WTC11 (cell line): ENCODE measurements at regions not wholly inside any gene's neighbourhood (a gene's known extent, or its start where the extent isn't known, plus 50 kb on each side); places are given as distances from the start of the nearest gene placed in this dataset.

ENCODE experiments used
- ATAC-seq: fragments of 200-7000 bp; cut with Tn5 transposase; 2 replicates; pipeline ENCODE4 v1.10.0; 2021; ENCODE audit warnings: mild to moderate bottlenecking, moderate library complexity
- CTCF ChIA-PET: fragments of 300-600 bp; sonication (Branson Sonifier 250); formaldehyde crosslinking; loops from one replicate; lab custom pipeline; 2021; ENCODE audit warnings: antibody characterized with exemption; lab: Charles Lee
- POLR2A ChIA-PET: fragments of 350-600 bp; sonication (Branson Sonifier 250); formaldehyde crosslinking; loops from one replicate; lab custom pipeline; 2021; ENCODE audit warnings: antibody characterized with exemption; lab: Charles Lee
- DNase-seq: peaks from one replicate; pipeline ENCODE4 v3.0.0; 2021; ENCODE audit warnings: low spot score
- H3K27ac Mint-ChIP-seq: 2 replicates; pipeline ENCODE4 v1.8.0; 2021; ENCODE audit warnings: mixed read lengths
- H3K27me3 Mint-ChIP-seq: 2 replicates; pipeline ENCODE4 v1.8.0; 2021; ENCODE audit warnings: low read depth, mild to moderate bottlenecking, moderate library complexity, mixed read lengths
- H3K36me3 Mint-ChIP-seq: 2 replicates; pipeline ENCODE4 v1.8.0; 2021; ENCODE audit warnings: mixed read lengths
- H3K4me1 Mint-ChIP-seq: 2 replicates; pipeline ENCODE4 v1.8.0; 2022; ENCODE audit warnings: mixed read lengths
- H3K4me3 Mint-ChIP-seq: 2 replicates; pipeline ENCODE4 v1.8.0; 2021; ENCODE audit warnings: mild to moderate bottlenecking, moderate library complexity, mixed read lengths
- H3K9me3 Mint-ChIP-seq: 2 replicates; pipeline ENCODE4 v1.8.0; 2021; ENCODE audit warnings: mixed read lengths
- ATF1 ChIP-seq: sonication (generic); formaldehyde crosslinking; IDR thresholded peaks from 2 replicates; pipeline ENCODE4 v1.8.1; 2023; ENCODE audit warnings: mild to moderate bottlenecking, moderate library complexity, missing genetic modification reagents
- CBFB ChIP-seq: sonication (generic); formaldehyde crosslinking; IDR thresholded peaks from 2 replicates; pipeline ENCODE4 v1.8.1; 2022; ENCODE audit warnings: mild to moderate bottlenecking, low read depth, missing genetic modification reagents
- CREB1 ChIP-seq: sonication (generic); formaldehyde crosslinking; IDR thresholded peaks from 2 replicates; pipeline ENCODE4 v1.8.0; 2023; ENCODE audit warnings: mild to moderate bottlenecking, missing genetic modification reagents
- CREM ChIP-seq: sonication (generic); formaldehyde crosslinking; IDR thresholded peaks from 2 replicates; pipeline ENCODE4 v1.8.1; 2022; ENCODE audit warnings: mild to moderate bottlenecking, missing genetic modification reagents, moderate library complexity
- ELF4 ChIP-seq: sonication (generic); formaldehyde crosslinking; IDR thresholded peaks from 2 replicates; pipeline ENCODE4 v1.8.1; 2022; ENCODE audit warnings: low read depth, mild to moderate bottlenecking, moderate library complexity, missing genetic modification reagents
- FOXP1 ChIP-seq: sonication (generic); formaldehyde crosslinking; IDR thresholded peaks from 2 replicates; pipeline ENCODE4 v1.8.0; 2022; ENCODE audit warnings: missing genetic modification reagents, mild to moderate bottlenecking, moderate library complexity, borderline replicate concordance
- GRHL2 ChIP-seq: fragments of 250-450 bp; sonication (Bioruptor Pico); IDR thresholded peaks from 2 replicates; pipeline ENCODE4 v1.8.0; 2022; ENCODE audit warnings: mild to moderate bottlenecking, moderate library complexity; ENCODE audit not compliant: insufficient replicate concordance, severe bottlenecking
- IRF2 ChIP-seq: sonication (generic); formaldehyde crosslinking; IDR thresholded peaks from 2 replicates; pipeline ENCODE4 v1.8.0; 2022; ENCODE audit warnings: low read depth, missing genetic modification reagents, borderline replicate concordance
- KAT7 ChIP-seq: sonication (generic); formaldehyde crosslinking; IDR thresholded peaks from 2 replicates; pipeline ENCODE4 v1.8.1; 2023; ENCODE audit warnings: missing genetic modification reagents, mild to moderate bottlenecking, borderline replicate concordance
- PRRX2 ChIP-seq: fragments of 250-450 bp; sonication (Bioruptor Pico); IDR thresholded peaks from 2 replicates; pipeline ENCODE4 v1.8.0; 2021; ENCODE audit warnings: mild to moderate bottlenecking
- RORB ChIP-seq: fragments of 250-450 bp; sonication (Bioruptor Pico); IDR thresholded peaks from 2 replicates; pipeline ENCODE4 v1.9.0; 2021; ENCODE audit warnings: mild to moderate bottlenecking
- SMAD3 ChIP-seq: sonication (generic); formaldehyde crosslinking; IDR thresholded peaks from 2 replicates; pipeline ENCODE4 v1.8.0; 2022; ENCODE audit warnings: missing genetic modification reagents, mild to moderate bottlenecking, borderline replicate concordance
- SOX15 ChIP-seq: fragments of 250-450 bp; sonication (Bioruptor Pico); IDR thresholded peaks from 2 replicates; pipeline ENCODE4 v1.9.0; 2021; ENCODE audit warnings: mild to moderate bottlenecking
- TEAD1 ChIP-seq: sonication (generic); formaldehyde crosslinking; IDR thresholded peaks from 2 replicates; pipeline ENCODE4 v1.8.0; 2022; ENCODE audit warnings: mild to moderate bottlenecking, missing genetic modification reagents
- ZBTB21 ChIP-seq: sonication (generic); formaldehyde crosslinking; IDR thresholded peaks from 2 replicates; pipeline ENCODE4 v1.8.1; 2023; ENCODE audit warnings: mild to moderate bottlenecking, missing genetic modification reagents, borderline replicate concordance
- ZNF396 ChIP-seq: fragments of 250-450 bp; sonication (Bioruptor Pico); IDR thresholded peaks from 2 replicates; pipeline ENCODE4 v1.8.0; 2021; ENCODE audit warnings: mild to moderate bottlenecking, moderate library complexity, borderline replicate concordance
- ZNF416 ChIP-seq: fragments of 250-450 bp; sonication (Bioruptor Pico); IDR thresholded peaks from 2 replicates; pipeline ENCODE4 v1.9.0; 2021; ENCODE audit warnings: mild to moderate bottlenecking, inconsistent platforms
- ZNF423 ChIP-seq: fragments of 250-450 bp; sonication (Bioruptor Pico); IDR thresholded peaks from 2 replicates; pipeline ENCODE4 v2.1.2; 2022; ENCODE audit warnings: mild to moderate bottlenecking, moderate library complexity
- ZNF671 ChIP-seq: fragments of 250-450 bp; sonication (Bioruptor Pico); IDR thresholded peaks from 2 replicates; pipeline ENCODE4 v1.8.0; 2021; ENCODE audit warnings: mild to moderate bottlenecking
- TF ChIP-seq, protein P1 (sequence below): fragments of 250-450 bp; sonication (Bioruptor Pico); IDR thresholded peaks from 2 replicates; pipeline ENCODE4 v1.9.0; 2021; ENCODE audit warnings: moderate library complexity, mild to moderate bottlenecking, inconsistent platforms, borderline replicate concordance
- TF ChIP-seq, protein P2 (sequence below): sonication (generic); formaldehyde crosslinking; IDR thresholded peaks from 2 replicates; pipeline ENCODE4 v1.8.0; 2022; ENCODE audit warnings: missing genetic modification reagents
- TF ChIP-seq, protein P3 (sequence below): fragments of 250-450 bp; sonication (Bioruptor Pico); IDR thresholded peaks from 2 replicates; pipeline ENCODE4 v1.8.0; 2021; ENCODE audit warnings: mild to moderate bottlenecking
- TF ChIP-seq, protein P4 (sequence below): sonication (generic); formaldehyde crosslinking; IDR thresholded peaks from 2 replicates; pipeline ENCODE4 v1.8.1; 2022; ENCODE audit warnings: missing genetic modification reagents, borderline replicate concordance
- TF ChIP-seq, protein P5 (sequence below): sonication (generic); formaldehyde crosslinking; IDR thresholded peaks from 2 replicates; pipeline ENCODE4 v1.8.0; 2022; ENCODE audit warnings: mild to moderate bottlenecking, missing genetic modification reagents

DNA sequence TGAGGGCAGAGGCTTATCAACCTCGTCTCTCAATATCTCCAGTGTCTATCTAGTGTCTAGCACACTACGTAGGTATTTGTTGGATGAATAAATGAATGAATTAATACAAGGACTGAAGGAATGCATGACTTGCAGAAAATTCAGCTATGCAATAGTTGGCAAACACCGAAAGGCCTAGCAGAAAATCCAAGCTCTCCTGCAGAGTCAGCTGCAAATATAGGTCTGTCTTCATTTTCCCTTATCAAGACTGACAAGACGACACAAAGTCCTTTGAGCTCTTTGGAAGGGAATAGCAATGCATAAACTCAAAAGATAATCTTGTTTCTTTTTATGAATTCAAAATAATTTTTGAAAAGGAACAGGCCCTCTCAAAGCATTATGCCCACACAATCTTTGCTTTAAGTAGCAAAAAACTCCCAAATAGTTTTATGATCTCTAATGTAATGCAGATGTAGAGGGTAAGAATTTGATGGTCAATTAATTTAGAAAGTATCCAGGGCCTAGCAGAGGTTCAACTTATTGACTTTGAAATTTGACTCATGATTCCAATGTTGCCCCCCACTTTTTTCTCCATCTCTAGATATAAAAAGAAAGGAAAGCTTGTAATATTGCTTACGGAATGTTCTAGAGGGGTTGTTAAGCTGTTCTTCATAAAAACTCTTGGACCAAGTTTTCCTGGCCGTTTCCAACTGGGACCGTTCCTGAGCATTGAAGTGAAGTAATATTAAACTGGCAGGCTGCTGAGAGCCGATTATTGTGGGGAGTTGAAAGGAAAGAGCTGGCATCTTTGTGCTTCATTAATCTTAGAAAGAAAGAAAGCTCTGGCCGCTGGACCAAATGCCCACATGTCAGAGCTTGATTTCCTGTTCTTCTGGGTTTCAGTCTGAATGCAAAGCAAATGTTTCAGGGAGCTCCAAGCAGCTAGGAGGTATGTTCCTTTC, 227.3 kb downstream of the HS3ST3A1 start (continued):
- TF ChIP-seq, protein P1, sequence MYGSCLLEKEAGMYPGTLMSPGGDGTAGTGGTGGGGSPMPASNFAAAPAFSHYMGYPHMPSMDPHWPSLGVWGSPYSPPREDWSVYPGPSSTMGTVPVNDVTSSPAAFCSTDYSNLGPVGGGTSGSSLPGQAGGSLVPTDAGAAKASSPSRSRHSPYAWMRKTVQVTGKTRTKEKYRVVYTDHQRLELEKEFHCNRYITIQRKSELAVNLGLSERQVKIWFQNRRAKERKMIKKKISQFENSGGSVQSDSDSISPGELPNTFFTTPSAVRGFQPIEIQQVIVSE (CRISPR knock-in tag) = no peak
- TF ChIP-seq IRF2 (CRISPR knock-in tag) (no peak), FOXP1 (CRISPR knock-in tag) (no peak), PRRX2 (CRISPR knock-in tag) (no peak), ZNF396 (CRISPR knock-in tag) (no peak)
- TF ChIP-seq, protein P2, sequence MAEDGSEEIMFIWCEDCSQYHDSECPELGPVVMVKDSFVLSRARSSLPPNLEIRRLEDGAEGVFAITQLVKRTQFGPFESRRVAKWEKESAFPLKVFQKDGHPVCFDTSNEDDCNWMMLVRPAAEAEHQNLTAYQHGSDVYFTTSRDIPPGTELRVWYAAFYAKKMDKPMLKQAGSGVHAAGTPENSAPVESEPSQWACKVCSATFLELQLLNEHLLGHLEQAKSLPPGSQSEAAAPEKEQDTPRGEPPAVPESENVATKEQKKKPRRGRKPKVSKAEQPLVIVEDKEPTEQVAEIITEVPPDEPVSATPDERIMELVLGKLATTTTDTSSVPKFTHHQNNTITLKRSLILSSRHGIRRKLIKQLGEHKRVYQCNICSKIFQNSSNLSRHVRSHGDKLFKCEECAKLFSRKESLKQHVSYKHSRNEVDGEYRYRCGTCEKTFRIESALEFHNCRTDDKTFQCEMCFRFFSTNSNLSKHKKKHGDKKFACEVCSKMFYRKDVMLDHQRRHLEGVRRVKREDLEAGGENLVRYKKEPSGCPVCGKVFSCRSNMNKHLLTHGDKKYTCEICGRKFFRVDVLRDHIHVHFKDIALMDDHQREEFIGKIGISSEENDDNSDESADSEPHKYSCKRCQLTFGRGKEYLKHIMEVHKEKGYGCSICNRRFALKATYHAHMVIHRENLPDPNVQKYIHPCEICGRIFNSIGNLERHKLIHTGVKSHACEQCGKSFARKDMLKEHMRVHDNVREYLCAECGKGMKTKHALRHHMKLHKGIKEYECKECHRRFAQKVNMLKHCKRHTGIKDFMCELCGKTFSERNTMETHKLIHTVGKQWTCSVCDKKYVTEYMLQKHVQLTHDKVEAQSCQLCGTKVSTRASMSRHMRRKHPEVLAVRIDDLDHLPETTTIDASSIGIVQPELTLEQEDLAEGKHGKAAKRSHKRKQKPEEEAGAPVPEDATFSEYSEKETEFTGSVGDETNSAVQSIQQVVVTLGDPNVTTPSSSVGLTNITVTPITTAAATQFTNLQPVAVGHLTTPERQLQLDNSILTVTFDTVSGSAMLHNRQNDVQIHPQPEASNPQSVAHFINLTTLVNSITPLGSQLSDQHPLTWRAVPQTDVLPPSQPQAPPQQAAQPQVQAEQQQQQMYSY = no peak
- TF ChIP-seq, protein P3, sequence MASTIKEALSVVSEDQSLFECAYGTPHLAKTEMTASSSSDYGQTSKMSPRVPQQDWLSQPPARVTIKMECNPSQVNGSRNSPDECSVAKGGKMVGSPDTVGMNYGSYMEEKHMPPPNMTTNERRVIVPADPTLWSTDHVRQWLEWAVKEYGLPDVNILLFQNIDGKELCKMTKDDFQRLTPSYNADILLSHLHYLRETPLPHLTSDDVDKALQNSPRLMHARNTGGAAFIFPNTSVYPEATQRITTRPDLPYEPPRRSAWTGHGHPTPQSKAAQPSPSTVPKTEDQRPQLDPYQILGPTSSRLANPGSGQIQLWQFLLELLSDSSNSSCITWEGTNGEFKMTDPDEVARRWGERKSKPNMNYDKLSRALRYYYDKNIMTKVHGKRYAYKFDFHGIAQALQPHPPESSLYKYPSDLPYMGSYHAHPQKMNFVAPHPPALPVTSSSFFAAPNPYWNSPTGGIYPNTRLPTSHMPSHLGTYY (CRISPR knock-in tag) = no peak

DNA sequence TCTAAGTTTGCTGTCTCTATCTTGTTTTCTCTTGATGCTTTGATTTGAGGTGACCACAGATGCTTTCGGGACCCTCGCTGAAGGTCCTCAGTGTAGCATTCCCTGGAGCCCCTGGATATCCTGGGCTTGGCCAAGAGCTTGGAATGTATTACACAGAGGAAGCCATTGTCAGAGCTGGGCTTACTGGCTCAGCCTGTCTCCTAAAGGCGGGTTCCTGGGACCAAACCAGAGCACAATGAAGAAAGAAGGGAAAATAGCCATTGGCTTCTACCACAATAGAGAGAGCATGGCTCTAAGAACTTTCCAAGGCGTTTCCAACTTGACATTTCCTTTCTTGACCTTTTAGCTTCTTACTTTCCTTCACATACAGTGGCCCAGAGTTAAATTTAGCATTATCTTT, 229.3 kb downstream of the HS3ST3A1 start:
- Mint-ChIP-seq H3K9me3 (no peaks in the 10 kb centered on the region), H3K4me3 (no peak overlapping the region), H3K4me1 (no peaks in the 10 kb centered on the region), H3K36me3 (no peaks in the 10 kb centered on the region), H3K27me3 (no peaks in the 10 kb centered on the region; the same call in 1 of the 2 replicates), H3K27ac (no peak overlapping the region)
- no peak for DNase-seq
- POLR2A ChIA-PET = no interaction called here
- TF ChIP-seq ZNF671 (no peak), GRHL2 (CRISPR knock-in tag) (no peak), SMAD3 (CRISPR knock-in tag) (no peak), SOX15 (CRISPR knock-in tag) (no peak), TEAD1 (CRISPR knock-in tag) (no peak), CBFB (CRISPR knock-in tag) (no peak), ATF1 (CRISPR knock-in tag) (no peak), ZNF416 (CRISPR knock-in tag) (no peak), ELF4 (CRISPR knock-in tag) (no peak), RORB (CRISPR knock-in tag) (no peak), ZNF423 (CRISPR knock-in tag) (no peak), ZBTB21 (no peak), FOXP1 (CRISPR knock-in tag) (no peak), CREM (CRISPR knock-in tag) (no peak), KAT7 (no peak), CREB1 (CRISPR knock-in tag) (no peak)
- TF ChIP-seq, protein P4, sequence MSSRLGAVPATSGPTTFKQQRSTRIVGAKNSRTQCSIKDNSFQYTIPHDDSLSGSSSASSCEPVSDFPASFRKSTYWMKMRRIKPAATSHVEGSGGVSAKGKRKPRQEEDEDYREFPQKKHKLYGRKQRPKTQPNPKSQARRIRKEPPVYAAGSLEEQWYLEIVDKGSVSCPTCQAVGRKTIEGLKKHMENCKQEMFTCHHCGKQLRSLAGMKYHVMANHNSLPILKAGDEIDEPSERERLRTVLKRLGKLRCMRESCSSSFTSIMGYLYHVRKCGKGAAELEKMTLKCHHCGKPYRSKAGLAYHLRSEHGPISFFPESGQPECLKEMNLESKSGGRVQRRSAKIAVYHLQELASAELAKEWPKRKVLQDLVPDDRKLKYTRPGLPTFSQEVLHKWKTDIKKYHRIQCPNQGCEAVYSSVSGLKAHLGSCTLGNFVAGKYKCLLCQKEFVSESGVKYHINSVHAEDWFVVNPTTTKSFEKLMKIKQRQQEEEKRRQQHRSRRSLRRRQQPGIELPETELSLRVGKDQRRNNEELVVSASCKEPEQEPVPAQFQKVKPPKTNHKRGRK = no peak
- TF ChIP-seq, protein P3 (CRISPR knock-in tag) = no peak
- TF ChIP-seq, protein P5, sequence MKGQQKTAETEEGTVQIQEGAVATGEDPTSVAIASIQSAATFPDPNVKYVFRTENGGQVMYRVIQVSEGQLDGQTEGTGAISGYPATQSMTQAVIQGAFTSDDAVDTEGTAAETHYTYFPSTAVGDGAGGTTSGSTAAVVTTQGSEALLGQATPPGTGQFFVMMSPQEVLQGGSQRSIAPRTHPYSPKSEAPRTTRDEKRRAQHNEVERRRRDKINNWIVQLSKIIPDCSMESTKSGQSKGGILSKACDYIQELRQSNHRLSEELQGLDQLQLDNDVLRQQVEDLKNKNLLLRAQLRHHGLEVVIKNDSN = no peak
- CTCF ChIA-PET = no interaction called here
- ATAC-seq = no peak
